OCI-LY7 (cell line): ENCODE measurements at regions not wholly inside any gene's neighbourhood (a gene's known extent, or its start where the extent isn't known, plus 50 kb on each side); places are given as distances from the start of the nearest gene placed in this dataset.

Source experiments
- BruUV-seq: library from RNA; stranded (reverse); fragments of 400-500 nt; replicated peaks from 2 replicates; lab custom pipeline; 2021; lab: Mats Ljungman, UMichigan
- CTCF ChIA-PET: fragments of 300-600 bp; sonication (Branson Sonifier 250); formaldehyde crosslinking; loops from one replicate; lab custom pipeline; 2022; ENCODE audit warnings: antibody characterized with exemption; ENCODE audit not compliant: unreplicated experiment; lab: Charles Lee
- POLR2A ChIA-PET: fragments of 300-600 bp; sonication (Branson Sonifier 250); formaldehyde crosslinking; loops from one replicate; lab custom pipeline; 2022; ENCODE audit warnings: antibody characterized with exemption; lab: Charles Lee
- DNase-seq: peaks from one replicate; pipeline ENCODE4 v3.0.0-alpha.2; 2015; ENCODE audit warnings: low spot score
- H2AFZ ChIP-seq: fragments of 200-600 bp; sonication (generic), shearing (Covaris generic); 2 replicates; pipeline ENCODE4 v1.6.1; 2014; ENCODE audit warnings: mild to moderate bottlenecking, antibody characterized with exemption, low read length, moderate library complexity
- H3K27ac ChIP-seq: fragments of 200-600 bp; sonication (generic); 2 replicates; pipeline ENCODE4 v1.5.1; 2014; ENCODE audit warnings: mixed run types, low read depth, mild to moderate bottlenecking, moderate library complexity, low read length, inconsistent platforms; ENCODE audit not compliant: poor library complexity, severe bottlenecking
- H3K36me3 ChIP-seq: fragments of 200-600 bp; sonication (generic); 2 replicates; pipeline ENCODE4 v1.6.1; 2014; ENCODE audit warnings: mild to moderate bottlenecking, antibody characterized with exemption, low read length, moderate library complexity, mixed read lengths; ENCODE audit not compliant: insufficient read depth
- H3K4me1 ChIP-seq: fragments of 200-600 bp; sonication (generic); 2 replicates; pipeline ENCODE4 v1.5.1; 2014; ENCODE audit warnings: mild to moderate bottlenecking, low read length; ENCODE audit not compliant: insufficient read depth, poor library complexity, severe bottlenecking
- H3K4me2 ChIP-seq: fragments of 200-600 bp; sonication (generic); 2 replicates; pipeline ENCODE4 v1.6.1; 2014; ENCODE audit warnings: mild to moderate bottlenecking, low read length
- H3K4me3 ChIP-seq: fragments of 200-600 bp; sonication (generic); 2 replicates; pipeline ENCODE4 v1.5.1; 2014; ENCODE audit warnings: mild to moderate bottlenecking, low read depth, low read length; ENCODE audit not compliant: poor library complexity, severe bottlenecking
- H3K79me2 ChIP-seq: fragments of 200-600 bp; sonication (generic); 2 replicates; pipeline ENCODE4 v1.6.1; 2016; ENCODE audit warnings: low read depth, mild to moderate bottlenecking, low read length, moderate library complexity, mixed read lengths; ENCODE audit not compliant: insufficient read depth
- H3K9me2 ChIP-seq: fragments of 200-600 bp; sonication (generic); 2 replicates; pipeline ENCODE4 v1.6.1; 2016; ENCODE audit warnings: mild to moderate bottlenecking, low read length, mixed read lengths; ENCODE audit not compliant: insufficient read depth
- H3K9me3 ChIP-seq: fragments of 200-600 bp; sonication (generic); 2 replicates; pipeline ENCODE4 v1.6.1; 2014; ENCODE audit warnings: mild to moderate bottlenecking, mixed run types, low read length, mixed read lengths
- H4K20me1 ChIP-seq: fragments of 200-600 bp; sonication (generic); 2 replicates; pipeline ENCODE4 v1.6.1; 2014; ENCODE audit warnings: mild to moderate bottlenecking, antibody characterized with exemption, low read length, moderate library complexity, mixed read lengths; ENCODE audit not compliant: insufficient read depth
- CTCF ChIP-seq: fragments of 200-600 bp; sonication (generic); conservative IDR thresholded peaks from 2 replicates; pipeline ENCODE4 v1.5.1; 2014; ENCODE audit warnings: mild to moderate bottlenecking, antibody characterized with exemption, low read length, moderate library complexity, mixed read lengths
- EZH2phosphoT487 ChIP-seq: fragments of 200-600 bp; sonication (generic); IDR thresholded peaks from 2 replicates; pipeline ENCODE4 v1.6.1; 2018; ENCODE audit warnings: low read depth, borderline replicate concordance, mild to moderate bottlenecking, mixed run types, antibody characterized with exemption, low read length, moderate library complexity, mixed read lengths
- intact Hi-C: fragments of 100-400 bp; cut with micrococcal nuclease; formaldehyde crosslinking; loops from one replicate; pipeline ENCODE4 v1.10.0; 2022; ENCODE audit not compliant: unreplicated experiment

GRCh38 chr6:51526049-51526448, 561.4 kb downstream of the PKHD1 start:
- no TSS peak for BruUV-seq
- TF ChIP-seq CTCF (no peak), EZH2phosphoT487 (no peak)
- intact Hi-C loops: no loop called here
- CTCF ChIA-PET: no interaction called here
- no peaks in the 10 kb centered on the region for H3K79me2 ChIP-seq
- no peak for DNase-seq
- H3K27ac ChIP-seq: no peak overlapping the region
- H2AFZ ChIP-seq: no peak overlapping the region
- H4K20me1 ChIP-seq: no peaks in the 10 kb centered on the region
- no peaks in the 10 kb centered on the region for H3K36me3 ChIP-seq
- no peaks in the 10 kb centered on the region for H3K9me2 ChIP-seq
- no peak overlapping the region for H3K4me3 ChIP-seq
- POLR2A ChIA-PET: no interaction called here
- H3K9me3 ChIP-seq: no peaks in the 10 kb centered on the region
- H3K4me2 ChIP-seq: no peak overlapping the region
- no peaks in the 10 kb centered on the region for H3K4me1 ChIP-seq

- H4K20me1 ChIP-seq: no peaks in the 10 kb centered on the region
- no peak overlapping the region for H2AFZ ChIP-seq
- H3K9me3 ChIP-seq: no peaks in the 10 kb centered on the region
- no peak overlapping the region for H3K4me2 ChIP-seq
- H3K79me2 ChIP-seq: no peaks in the 10 kb centered on the region
- DNase-seq: no peak
- no peak overlapping the region for H3K27ac ChIP-seq
- no peaks in the 10 kb centered on the region for H3K36me3 ChIP-seq
- H3K9me2 ChIP-seq: no peaks in the 10 kb centered on the region
- ChIA-PET POLR2A (no interaction called here), CTCF (no interaction called here)
- no TSS peak for BruUV-seq
- intact Hi-C loops: no loop called here
- no peak overlapping the region for H3K4me3 ChIP-seq
- no peaks in the 10 kb centered on the region for H3K4me1 ChIP-seq
- TF ChIP-seq EZH2phosphoT487 (no peak), CTCF (no peak)
Measured at GRCh38 chr6:51526922-51527321, 560.5 kb downstream of the PKHD1 start.

- CTCF ChIA-PET: no interaction called here
- H3K9me2 ChIP-seq: no peaks in the 10 kb centered on the region
- POLR2A ChIA-PET: no interaction called here
- no peak overlapping the region for H3K4me3 ChIP-seq
- no peak for DNase-seq
- no peaks in the 10 kb centered on the region for H3K79me2 ChIP-seq
- BruUV-seq: no TSS peak
- H3K27ac ChIP-seq: no peak overlapping the region
- H3K4me1 ChIP-seq: no peaks in the 10 kb centered on the region
- no peaks in the 10 kb centered on the region for H3K9me3 ChIP-seq
- H3K36me3 ChIP-seq: no peaks in the 10 kb centered on the region
- intact Hi-C loops: no loop called here
- H2AFZ ChIP-seq: no peak overlapping the region
- no peaks in the 10 kb centered on the region for H4K20me1 ChIP-seq
- TF ChIP-seq CTCF (no peak), EZH2phosphoT487 (no peak)
- H3K4me2 ChIP-seq: no peak overlapping the region
Measured at GRCh38 chr6:51528556-51528955, 558.9 kb downstream of the PKHD1 start.
